ENCODE measurements at regions not wholly inside any gene's neighbourhood (a gene's known extent, or its start where the extent isn't known, plus 50 kb on each side); places are given as distances from the start of the nearest gene placed in this dataset.

DNA sequence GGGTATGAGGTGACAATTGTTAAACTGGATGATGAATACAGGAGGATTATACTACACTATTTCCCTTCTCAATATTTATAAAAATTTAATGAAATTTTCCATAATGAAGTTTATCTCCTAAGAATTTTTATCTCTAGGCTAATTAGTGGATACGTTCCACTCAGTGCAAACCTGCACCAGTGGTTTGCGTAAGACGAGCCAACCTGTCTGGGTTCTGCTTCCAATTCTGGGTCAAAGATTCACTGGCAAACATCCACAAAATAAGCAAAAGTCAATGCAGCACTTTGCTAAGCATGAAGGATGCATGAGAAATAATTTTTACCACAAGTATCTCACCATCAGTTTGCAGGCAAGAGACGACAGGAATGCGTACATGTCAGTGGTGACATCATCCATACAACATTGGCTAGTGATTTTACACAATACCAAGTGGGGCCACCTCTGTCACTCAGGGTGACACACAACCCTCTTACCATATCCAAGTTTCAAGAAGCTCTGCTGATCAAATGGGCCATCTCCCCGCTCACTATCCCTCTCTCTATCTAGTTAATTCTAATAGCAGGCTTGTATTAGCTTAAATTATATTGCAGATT lies 51.7 kb downstream of the FAM50B start:
- Histone ChIP-seq H3K4me1 (ENCODE audit: insufficient read depth, low read length) (no peaks in the 10 kb centered on the region), H3K4me2 (ENCODE audit: insufficient read depth, low read length) (no peak overlapping the region), H2AFZ (ENCODE audit: low read depth, low read length) (no peak overlapping the region), H3K4me3 (ENCODE audit: low read depth in 1 of 2, low read length in 2 of 2) (no peak overlapping the region), H3K27me3 (ENCODE audit: insufficient read depth, low read length, poor library complexity) (peaks cover 18% of the 10 kb centered on the region), H3K27ac (ENCODE audit: low read length) (no peak overlapping the region), H4K20me1 (ENCODE audit: insufficient read depth, low read length) (no peaks in the 10 kb centered on the region), H3K36me3 (ENCODE audit: insufficient read depth, low read length) (no peaks in the 10 kb centered on the region), H3K9me3 (ENCODE audit: insufficient read depth, low read length, severe bottlenecking) (no peaks in the 10 kb centered on the region), H3K9ac (ENCODE audit: low read depth, low read length) (no peak overlapping the region), H3K79me2 (ENCODE audit: insufficient read depth, low read length) (no peaks in the 10 kb centered on the region)
- ATAC-seq (ENCODE audit: insufficient read depth, low read depth) (no peak), DNase-seq (no peak)
- TF ChIP-seq EZH2 (IDR thresholded peaks at IDR 0.05; ENCODE audit: borderline replicate concordance, low read depth, low read length, severe bottlenecking) = no peak
- TF ChIP-seq, protein P1, sequence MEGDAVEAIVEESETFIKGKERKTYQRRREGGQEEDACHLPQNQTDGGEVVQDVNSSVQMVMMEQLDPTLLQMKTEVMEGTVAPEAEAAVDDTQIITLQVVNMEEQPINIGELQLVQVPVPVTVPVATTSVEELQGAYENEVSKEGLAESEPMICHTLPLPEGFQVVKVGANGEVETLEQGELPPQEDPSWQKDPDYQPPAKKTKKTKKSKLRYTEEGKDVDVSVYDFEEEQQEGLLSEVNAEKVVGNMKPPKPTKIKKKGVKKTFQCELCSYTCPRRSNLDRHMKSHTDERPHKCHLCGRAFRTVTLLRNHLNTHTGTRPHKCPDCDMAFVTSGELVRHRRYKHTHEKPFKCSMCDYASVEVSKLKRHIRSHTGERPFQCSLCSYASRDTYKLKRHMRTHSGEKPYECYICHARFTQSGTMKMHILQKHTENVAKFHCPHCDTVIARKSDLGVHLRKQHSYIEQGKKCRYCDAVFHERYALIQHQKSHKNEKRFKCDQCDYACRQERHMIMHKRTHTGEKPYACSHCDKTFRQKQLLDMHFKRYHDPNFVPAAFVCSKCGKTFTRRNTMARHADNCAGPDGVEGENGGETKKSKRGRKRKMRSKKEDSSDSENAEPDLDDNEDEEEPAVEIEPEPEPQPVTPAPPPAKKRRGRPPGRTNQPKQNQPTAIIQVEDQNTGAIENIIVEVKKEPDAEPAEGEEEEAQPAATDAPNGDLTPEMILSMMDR (IDR thresholded peaks at IDR 0.05; ENCODE audit: borderline replicate concordance, extremely low read depth, low read length, poor library complexity, severe bottlenecking) = no peak

DNA sequence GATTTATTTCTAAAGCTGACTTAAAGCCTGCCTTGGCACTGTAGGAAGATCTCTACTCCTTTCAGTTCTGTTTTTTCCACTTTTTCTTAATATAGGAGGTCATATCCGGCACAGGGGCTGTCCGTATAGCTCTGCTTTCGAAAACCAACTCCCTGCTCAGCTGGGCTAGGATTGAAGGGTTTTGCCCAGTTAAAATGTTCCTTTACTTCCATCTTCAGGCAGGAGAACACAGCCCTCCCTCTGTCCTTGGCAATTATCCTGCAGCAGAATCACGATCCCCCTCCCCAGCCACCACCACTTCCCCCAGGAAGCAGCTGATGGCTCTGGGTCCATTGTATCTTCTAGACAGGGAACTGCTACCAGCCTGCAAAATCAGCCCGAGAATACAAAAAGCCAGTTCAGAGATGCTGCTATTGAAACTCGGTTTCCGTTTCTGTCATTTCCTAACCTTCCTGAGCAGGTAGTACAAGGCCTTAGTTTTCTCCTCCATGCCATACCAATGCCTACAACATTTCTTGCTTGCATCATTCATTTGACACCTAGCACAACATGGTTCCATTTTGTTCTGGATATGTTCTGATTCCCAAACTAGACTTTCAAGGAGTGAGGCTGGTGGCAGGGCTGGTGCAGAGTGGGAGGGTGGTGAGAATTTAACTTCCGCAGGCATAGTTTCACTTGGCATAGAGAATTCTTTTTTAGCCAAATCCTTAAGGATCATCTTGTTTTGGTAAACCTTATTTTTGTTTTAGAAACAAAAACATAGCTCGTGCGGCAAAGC lies 53.9 kb downstream of the FAM50B start:
- DNase-seq (no peak), ATAC-seq (ENCODE audit: insufficient read depth, low read depth) (no peak)
- Histone ChIP-seq H3K4me3 (ENCODE audit: low read depth in 1 of 2, low read length in 2 of 2) (no peak overlapping the region), H3K36me3 (ENCODE audit: insufficient read depth, low read length) (no peaks in the 10 kb centered on the region), H3K4me2 (ENCODE audit: insufficient read depth, low read length) (no peak overlapping the region), H3K27me3 (ENCODE audit: insufficient read depth, low read length, poor library complexity) (peaks cover 31% of the 10 kb centered on the region), H3K4me1 (ENCODE audit: insufficient read depth, low read length) (no peaks in the 10 kb centered on the region), H2AFZ (ENCODE audit: low read depth, low read length) (no peak overlapping the region), H4K20me1 (ENCODE audit: insufficient read depth, low read length) (no peaks in the 10 kb centered on the region), H3K9me3 (ENCODE audit: insufficient read depth, low read length, severe bottlenecking) (no peaks in the 10 kb centered on the region), H3K9ac (ENCODE audit: low read depth, low read length) (no peak overlapping the region), H3K27ac (ENCODE audit: low read length) (no peak overlapping the region), H3K79me2 (ENCODE audit: insufficient read depth, low read length) (no peaks in the 10 kb centered on the region)
- TF ChIP-seq EZH2 (IDR thresholded peaks at IDR 0.05; ENCODE audit: borderline replicate concordance, low read depth, low read length, severe bottlenecking) = no peak
- TF ChIP-seq, protein P1 (IDR thresholded peaks at IDR 0.05; ENCODE audit: borderline replicate concordance, extremely low read depth, low read length, poor library complexity, severe bottlenecking) = no peak

DNA sequence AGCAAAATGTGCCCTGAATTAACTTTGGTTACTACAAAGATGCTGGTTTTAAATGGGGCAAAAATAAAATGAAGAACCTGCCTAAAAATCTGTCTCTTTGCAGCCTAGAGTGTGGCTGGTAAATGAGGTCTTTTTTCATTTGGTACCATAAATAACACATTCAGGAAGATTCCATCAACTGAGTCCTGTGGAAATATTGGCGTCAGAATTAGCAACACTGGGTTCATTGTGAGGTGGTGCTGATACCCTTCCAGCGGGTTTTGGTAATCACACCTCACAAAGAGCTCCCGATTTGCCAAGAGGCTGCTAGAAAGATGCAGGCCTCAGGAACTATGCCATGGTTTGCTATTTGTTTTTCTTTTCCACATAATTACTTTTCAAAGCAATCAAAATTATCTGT lies 55.3 kb downstream of the FAM50B start:
- no peak for DNase-seq

More for the DNA sequence above, 55.3 kb downstream of the FAM50B start:
- H3K9me3 ChIP-seq (ENCODE audit: insufficient read depth, low read length, severe bottlenecking) = no peaks in the 10 kb centered on the region
- no peaks in the 10 kb centered on the region for H3K36me3 ChIP-seq (ENCODE audit: insufficient read depth, low read length)
- no peak overlapping the region for H3K9ac ChIP-seq (ENCODE audit: low read depth, low read length)
- TF ChIP-seq, protein P1 (IDR thresholded peaks at IDR 0.05; ENCODE audit: borderline replicate concordance, extremely low read depth, low read length, poor library complexity, severe bottlenecking) = no peak
- no peak for TF ChIP-seq EZH2 (IDR thresholded peaks at IDR 0.05; ENCODE audit: borderline replicate concordance, low read depth, low read length, severe bottlenecking)
- H3K4me2 ChIP-seq (ENCODE audit: insufficient read depth, low read length) = no peak overlapping the region
- peaks cover 45% of the 10 kb centered on the region for H3K27me3 ChIP-seq (ENCODE audit: insufficient read depth, low read length, poor library complexity)
- ATAC-seq (ENCODE audit: insufficient read depth, low read depth) = no peak
- H3K4me3 ChIP-seq (ENCODE audit: low read depth in 1 of 2, low read length in 2 of 2) = no peak overlapping the region
- no peak overlapping the region for H3K27ac ChIP-seq (ENCODE audit: low read length)
- H3K4me1 ChIP-seq (ENCODE audit: insufficient read depth, low read length) = no peaks in the 10 kb centered on the region
- H3K79me2 ChIP-seq (ENCODE audit: insufficient read depth, low read length) = no peaks in the 10 kb centered on the region
- H4K20me1 ChIP-seq (ENCODE audit: insufficient read depth, low read length) = no peaks in the 10 kb centered on the region
- H2AFZ ChIP-seq (ENCODE audit: low read depth, low read length) = no peak overlapping the region

Data from DND-41 (cell line).